UCSD-AML1 (cell line): ENCODE measurements at regions not wholly inside any gene's neighbourhood (a gene's known extent, or its start where the extent isn't known, plus 50 kb on each side); places are given as distances from the start of the nearest gene placed in this dataset.
A peak's percentile ranks its signal among the peaks of the same experiment; 100 is the strongest.

Source experiments
- DNase-seq: peaks from one replicate; lab custom pipeline; 2025; ENCODE audit not compliant: unreplicated experiment; lab: John Stamatoyannopoulos, UW

DNA sequence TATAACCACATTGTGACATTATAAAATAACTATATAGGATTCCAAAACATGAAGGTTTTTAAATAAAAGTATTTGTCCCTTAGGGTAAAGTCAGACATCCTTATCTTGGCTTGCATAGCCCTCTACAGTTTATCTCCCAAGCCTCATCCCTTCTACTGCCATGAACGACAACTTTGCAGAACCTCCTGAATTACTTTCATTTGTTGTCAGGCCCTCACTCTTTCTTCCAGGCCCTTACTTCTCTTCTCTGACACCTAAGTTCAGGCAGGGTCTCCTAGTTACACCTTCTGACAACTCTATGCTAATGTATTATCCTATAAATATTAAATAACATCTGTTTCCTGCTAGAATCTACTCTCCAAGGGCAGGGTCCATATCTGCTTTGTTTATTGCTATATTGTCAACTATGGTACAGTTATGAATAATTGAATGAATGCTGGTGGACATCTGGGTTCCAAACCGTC is 115.7 kb upstream of the MDM1 start:
- no peak for DNase-seq

- DNase-seq, result no peak
Measured at GRCh38 chr12:68449196-68449595, 117.0 kb upstream of the MDM1 start.

GRCh38 chr12:68450947-68451260 is 118.7 kb upstream of the MDM1 start:
- no peak for DNase-seq

GRCh38 chr12:68451261-68452077 is 119.3 kb upstream of the MDM1 start:
- peak; percentile 27 for DNase-seq

DNA sequence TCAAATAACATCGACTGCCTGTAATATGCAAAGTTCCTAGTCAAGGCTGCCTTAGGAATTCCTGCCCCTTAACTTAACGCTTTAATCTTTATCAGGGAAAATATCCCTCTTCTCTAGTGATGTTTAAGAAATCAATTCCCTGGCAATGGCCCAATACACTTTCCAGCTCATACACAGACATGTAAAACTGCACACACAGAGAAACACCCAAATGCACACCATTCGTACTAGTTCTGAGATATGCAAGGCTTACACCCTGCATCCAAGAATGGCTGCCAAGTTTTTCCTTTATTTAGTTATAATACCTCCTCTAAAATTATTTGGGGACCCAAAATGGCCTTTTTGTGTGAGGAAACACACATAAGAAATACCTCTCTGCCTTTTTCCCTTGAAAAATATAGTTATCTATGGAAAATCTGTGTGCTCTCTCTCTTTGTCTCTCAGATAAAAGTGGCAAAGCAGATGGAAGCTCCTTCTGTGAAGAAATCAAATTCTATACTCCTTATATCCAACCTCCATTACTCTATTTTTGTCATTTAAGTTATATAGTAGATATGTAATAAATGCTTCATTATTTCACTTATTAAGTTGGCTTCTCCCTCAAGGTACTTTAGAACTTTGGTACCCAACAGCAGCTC is 120.0 kb upstream of the MDM1 start:
- no peak for DNase-seq

GRCh38 chr12:68453278-68453677 is 121.1 kb upstream of the MDM1 start:
- DNase-seq, result no peak

DNA sequence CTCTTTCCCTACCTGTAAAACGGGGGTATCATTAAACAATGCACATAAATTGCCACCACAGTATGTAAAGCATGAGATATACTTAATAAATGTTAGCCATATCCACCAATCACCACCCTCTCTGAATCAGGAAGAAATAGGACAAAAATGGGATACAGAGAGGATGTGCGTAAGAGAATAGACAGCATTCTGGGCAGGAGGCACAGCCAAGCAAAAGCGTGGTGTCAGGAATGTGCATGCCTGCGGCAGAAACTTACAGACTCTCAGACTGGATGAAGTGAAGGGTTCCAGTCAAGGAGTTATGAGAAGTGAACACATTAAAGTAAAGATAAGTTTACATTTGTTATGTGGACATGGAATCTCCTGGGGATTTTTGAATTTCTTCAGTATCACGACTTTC is 121.7 kb upstream of the MDM1 start:
- DNase-seq, result no peak

DNA sequence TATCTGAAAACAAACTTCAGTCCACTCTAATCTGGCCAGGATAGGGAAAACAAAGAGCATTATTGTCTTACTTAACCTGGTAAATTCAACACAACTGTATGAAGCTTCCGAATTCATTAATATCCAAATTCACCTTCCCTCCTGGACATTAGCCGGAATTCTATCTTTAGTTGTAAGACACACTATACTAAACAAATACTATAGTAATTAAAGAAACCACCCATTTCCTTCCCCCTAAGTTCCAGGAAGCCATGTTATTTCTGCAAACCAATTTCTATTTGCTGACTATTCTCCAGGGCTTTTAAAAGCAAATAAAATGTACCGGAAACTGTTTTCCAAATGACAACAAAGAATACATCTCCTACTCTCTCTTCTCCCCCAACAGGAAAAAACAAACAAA is 122.7 kb upstream of the MDM1 start:
- no peak for DNase-seq

GRCh38 chr12:68455691-68456345 is 123.7 kb upstream of the MDM1 start:
- peak; percentile 13 for DNase-seq

- no peak for DNase-seq
Measured at GRCh38 chr12:68458866-68459265, 126.7 kb upstream of the MDM1 start.

GRCh38 chr12:68460236-68460635 is 128.1 kb upstream of the MDM1 start:
- no peak for DNase-seq

GRCh38 chr12:68461645-68462044 is 129.5 kb upstream of the MDM1 start:
- no peak for DNase-seq

DNA sequence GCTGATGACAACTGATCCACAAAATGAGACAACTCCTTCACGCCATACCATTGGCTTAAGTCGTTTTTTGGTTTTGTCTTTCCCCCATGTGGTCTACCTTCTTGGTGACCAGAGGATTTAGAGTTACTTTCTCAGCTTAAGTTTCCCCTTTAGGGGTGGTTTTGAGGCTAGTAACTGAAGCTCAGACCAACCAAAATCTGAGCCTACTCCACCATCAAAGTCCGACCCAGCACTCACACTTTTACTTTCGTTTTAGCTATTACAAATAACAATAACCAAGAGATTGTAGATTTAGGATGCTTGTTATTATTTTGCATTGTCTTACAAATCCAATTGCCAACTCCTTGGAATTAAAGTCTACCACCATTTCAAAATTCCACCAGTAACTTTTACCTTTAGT is 130.6 kb upstream of the MDM1 start:
- no peak for DNase-seq

- no peak for DNase-seq
Measured at GRCh38 chr12:68465227-68465626, 133.1 kb upstream of the MDM1 start.

DNA sequence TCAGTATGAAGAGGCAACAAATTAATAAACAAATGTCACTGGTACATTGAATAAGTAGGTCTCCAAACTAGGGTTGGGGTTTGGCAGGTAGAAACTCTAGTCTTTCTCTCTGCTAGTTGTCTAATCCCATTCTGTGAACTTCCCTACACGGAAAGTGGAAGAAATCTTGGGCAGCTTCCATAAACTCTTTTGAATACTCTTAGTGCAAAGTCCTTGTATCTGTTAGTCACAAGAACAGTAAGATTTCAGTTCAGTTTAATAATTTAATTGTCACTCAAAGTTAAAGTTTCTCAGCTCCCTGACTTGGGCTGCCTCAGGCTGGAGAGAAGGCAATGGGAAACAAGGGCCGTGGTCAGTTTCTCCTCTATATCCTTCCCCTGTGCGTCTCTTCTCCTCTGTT is 135.4 kb upstream of the MDM1 start:
- no peak for DNase-seq

DNA sequence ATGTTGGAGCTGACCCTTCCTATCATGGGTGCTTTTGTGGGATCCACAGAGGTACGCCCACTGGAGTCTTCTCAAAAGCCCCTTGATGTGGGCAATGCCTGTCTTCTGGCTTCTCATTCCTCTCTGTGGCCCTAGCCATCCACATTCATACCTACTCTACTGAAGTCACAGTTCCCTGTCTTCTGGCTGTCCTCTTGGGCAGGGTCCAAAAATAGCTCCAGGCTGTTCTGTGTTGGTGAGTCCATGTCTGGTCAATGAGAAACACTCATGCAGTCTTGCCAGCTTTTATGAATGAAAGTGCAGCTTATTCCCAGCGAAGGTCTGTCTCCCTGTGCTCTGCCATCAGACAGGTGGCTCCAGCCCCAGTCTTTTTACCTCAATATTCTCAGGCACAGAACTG is 135.9 kb upstream of the MDM1 start:
- no peak for DNase-seq

DNA sequence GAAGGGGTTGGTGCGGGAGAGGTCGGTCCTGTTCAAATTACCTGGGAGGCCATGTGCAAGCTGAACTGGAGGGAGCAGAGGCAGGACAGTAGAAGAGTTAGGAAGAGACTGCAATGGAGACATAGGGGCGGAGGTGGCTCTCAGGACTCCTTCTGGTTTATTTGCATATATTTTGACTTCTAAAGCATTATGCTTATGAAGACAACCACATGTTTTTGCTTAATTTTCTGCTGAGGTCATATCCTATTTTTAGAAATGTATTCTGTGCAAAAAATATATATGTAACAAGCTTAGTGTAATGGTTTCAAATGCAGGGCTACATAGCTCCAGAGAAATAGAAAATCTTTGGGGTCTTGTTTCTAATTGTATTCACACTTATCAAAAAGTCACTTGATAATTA is 137.0 kb upstream of the MDM1 start:
- DNase-seq, result no peak

GRCh38 chr12:68470664-68471328 is 138.6 kb upstream of the MDM1 start:
- DNase-seq, result no peak

- DNase-seq, result no peak
Measured at GRCh38 chr12:68474467-68475204, 136.1 kb upstream of the RAP1B start.

GRCh38 chr12:68476794-68477193 is 133.9 kb upstream of the RAP1B start:
- DNase-seq, result no peak

DNA sequence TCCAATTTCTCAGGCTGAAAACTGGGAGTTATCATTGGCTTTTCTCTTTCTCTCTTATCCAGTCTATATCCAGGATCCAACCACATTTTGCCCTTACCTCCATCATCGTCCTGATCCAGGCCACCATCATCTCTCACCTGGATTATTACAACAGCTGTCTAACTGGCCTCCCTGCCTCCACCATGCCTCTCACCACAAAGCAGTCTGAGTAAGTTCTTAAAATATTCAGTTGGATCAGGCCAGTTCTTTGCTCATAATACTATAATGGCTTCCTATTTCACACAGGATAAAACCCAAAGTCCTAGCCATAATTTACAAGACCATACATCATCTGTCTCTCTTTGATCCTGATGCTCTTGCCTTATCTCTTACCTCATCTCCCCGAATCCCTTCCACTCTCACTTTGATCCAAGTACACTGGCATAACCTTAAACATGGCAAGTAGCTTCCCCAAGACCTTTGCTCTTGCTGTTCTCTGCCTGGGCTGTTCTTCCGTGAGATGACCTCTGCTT is 133.4 kb upstream of the RAP1B start:
- no peak for DNase-seq
